Mucosa of descending colon (tissue), 3 donors: ENCODE measurements at regions not wholly inside any gene's neighbourhood (a gene's known extent, or its start where the extent isn't known, plus 50 kb on each side); places are given as distances from the start of the nearest gene placed in this dataset.

Experiments used
- ATAC-seq: fragments of 200-7000 bp; cut with Tn5 transposase; one replicate; pipeline ENCODE4 v1.9.1; 2020; ENCODE audit warnings: mild to moderate bottlenecking, moderate library complexity
- DNase-seq, 3 donors: peaks; one replicate each; pipeline ENCODE4 v3.0.0-alpha.2; 2020
- H3K36me3 ChIP-seq: fragments of 200-600 bp; one replicate; pipeline ENCODE4 v1.8.0; 2021; ENCODE audit warnings: low read depth, mild to moderate bottlenecking
- H3K4me1 ChIP-seq: fragments of 200-600 bp; one replicate; pipeline ENCODE4 v1.8.0; 2021; ENCODE audit warnings: low read depth, mild to moderate bottlenecking
- H3K4me3 ChIP-seq: fragments of 200-600 bp; one replicate; pipeline ENCODE4 v1.8.0; 2021; ENCODE audit warnings: mild to moderate bottlenecking
- H3K9me3 ChIP-seq: fragments of 200-600 bp; one replicate; pipeline ENCODE4 v1.8.0; 2021; ENCODE audit warnings: mild to moderate bottlenecking
- intact Hi-C, 2 donors: fragments of 100-400 bp; cut with DNase I in 1 of 2; cut with micrococcal nuclease in 1 of 2; formaldehyde crosslinking; loops; one replicate each; pipeline versions ENCODE4 v1.11.0 to v1.11.1; 2022; cut with DNase I, micrococcal nuclease
- TF ChIP-seq, protein P1 (sequence below): fragments of 200-600 bp; IDR thresholded peaks from one replicate; pipeline ENCODE4 v1.8.0; 2022; ENCODE audit warnings: antibody characterized with exemption, mild to moderate bottlenecking
- donor health status: DM: no; HTN: no; CAD: no; lungs with moderate emphysema.
- donor health status: DM: no; HTN: no; CAD: no.
- donor health status: DM: no; HTN: yes; CAD: no.

DNA sequence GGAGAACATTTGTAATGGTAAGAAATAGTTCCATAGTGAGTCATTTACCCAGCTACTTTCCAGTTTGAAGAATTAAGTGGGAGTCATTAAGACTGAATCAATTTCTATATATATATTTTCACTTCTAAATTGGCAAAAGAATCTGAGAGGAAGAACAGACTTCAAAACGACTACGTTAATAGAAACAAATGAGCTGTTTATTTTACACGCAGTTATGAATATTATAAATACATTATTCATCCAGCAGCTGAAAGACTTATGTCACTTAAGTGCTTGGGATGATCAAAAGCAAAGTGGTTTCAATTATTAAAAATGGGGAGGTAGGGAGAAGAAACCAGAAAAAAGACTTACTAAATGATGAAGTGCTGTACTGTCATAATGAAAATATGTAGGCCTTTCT is 260.5 kb upstream of the DDX53 start:
- Histone ChIP-seq H3K4me3 (no peak overlapping the region), H3K9me3 (no peaks in the 10 kb centered on the region), H3K4me1 (no peaks in the 10 kb centered on the region), H3K36me3 (no peaks in the 10 kb centered on the region)
- ATAC-seq (no peak), DNase-seq (no peak)
- intact Hi-C loops, result no loop called here
- TF ChIP-seq, protein P1, sequence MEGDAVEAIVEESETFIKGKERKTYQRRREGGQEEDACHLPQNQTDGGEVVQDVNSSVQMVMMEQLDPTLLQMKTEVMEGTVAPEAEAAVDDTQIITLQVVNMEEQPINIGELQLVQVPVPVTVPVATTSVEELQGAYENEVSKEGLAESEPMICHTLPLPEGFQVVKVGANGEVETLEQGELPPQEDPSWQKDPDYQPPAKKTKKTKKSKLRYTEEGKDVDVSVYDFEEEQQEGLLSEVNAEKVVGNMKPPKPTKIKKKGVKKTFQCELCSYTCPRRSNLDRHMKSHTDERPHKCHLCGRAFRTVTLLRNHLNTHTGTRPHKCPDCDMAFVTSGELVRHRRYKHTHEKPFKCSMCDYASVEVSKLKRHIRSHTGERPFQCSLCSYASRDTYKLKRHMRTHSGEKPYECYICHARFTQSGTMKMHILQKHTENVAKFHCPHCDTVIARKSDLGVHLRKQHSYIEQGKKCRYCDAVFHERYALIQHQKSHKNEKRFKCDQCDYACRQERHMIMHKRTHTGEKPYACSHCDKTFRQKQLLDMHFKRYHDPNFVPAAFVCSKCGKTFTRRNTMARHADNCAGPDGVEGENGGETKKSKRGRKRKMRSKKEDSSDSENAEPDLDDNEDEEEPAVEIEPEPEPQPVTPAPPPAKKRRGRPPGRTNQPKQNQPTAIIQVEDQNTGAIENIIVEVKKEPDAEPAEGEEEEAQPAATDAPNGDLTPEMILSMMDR, result no peak

DNA sequence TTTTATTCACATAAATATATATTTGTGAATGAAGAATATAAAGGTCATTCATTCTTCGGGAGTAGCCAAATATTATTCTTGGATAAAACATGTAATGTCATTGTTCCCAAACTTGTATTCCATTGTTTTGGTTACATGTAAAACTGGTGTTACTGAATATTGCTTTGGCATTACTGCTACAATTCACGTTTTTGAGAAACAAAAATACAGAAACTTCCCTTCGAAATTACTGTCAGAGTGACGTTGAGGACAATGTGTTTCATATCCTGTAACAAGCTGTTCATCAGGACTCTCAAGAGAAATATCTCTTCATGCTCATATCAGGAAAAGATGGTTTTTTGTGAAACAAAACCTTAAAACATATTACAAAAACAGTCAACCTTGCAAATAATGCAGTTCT is 258.9 kb upstream of the DDX53 start:
- H3K4me1 ChIP-seq, result no peaks in the 10 kb centered on the region
- no peak for ATAC-seq
- DNase-seq, result no peak
- intact Hi-C loops, result no loop called here
- no peaks in the 10 kb centered on the region for H3K36me3 ChIP-seq
- H3K4me3 ChIP-seq, result no peak overlapping the region
- no peaks in the 10 kb centered on the region for H3K9me3 ChIP-seq
- TF ChIP-seq, protein P1, result no peak

DNA sequence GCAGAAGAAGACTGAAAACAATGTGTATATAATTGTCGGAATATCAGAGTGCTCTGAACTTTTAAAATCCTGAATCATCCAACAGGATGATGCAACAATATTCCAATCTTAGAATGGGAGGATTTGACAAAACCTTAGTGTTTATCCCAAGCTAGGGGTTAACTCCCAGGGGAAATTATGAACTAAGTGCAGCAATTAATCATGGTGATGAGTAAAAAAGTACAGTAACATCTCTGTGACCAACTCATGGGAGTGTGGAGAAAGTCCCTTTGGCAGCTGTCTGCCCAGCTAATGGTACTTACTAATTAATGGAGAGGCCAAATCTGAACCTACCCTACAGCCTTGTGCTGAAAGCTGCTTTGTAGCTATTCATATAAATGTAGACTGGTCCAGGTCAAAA is 257.6 kb upstream of the DDX53 start:
- TF ChIP-seq, protein P1, result no peak
- no peaks in the 10 kb centered on the region for H3K4me1 ChIP-seq
- no peaks in the 10 kb centered on the region for H3K36me3 ChIP-seq
- intact Hi-C loops, result no loop called here
- no peak overlapping the region for H3K4me3 ChIP-seq
- DNase-seq, result no peak
- ATAC-seq, result no peak
- H3K9me3 ChIP-seq, result no peaks in the 10 kb centered on the region

DNA sequence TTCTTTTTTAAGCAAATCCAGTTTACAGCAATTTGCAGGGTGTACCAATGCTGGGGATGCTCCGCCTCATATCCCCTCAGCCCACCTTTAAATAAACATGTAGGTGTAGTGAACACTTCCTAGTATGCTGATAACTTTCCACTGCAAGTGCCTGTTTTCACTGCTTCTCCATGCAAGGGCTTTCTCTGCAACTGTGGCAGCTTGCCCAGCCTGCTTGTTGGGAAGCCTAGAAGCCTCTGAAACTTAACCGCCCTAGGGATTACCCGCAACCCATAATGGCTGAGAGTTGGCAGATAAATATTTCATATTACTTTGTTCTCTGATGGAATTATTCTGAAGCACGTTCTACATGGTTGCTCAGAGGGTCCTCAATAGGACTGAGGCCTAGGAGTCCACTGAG is 253.7 kb upstream of the DDX53 start:
- Histone ChIP-seq H3K9me3 (no peaks in the 10 kb centered on the region), H3K36me3 (no peaks in the 10 kb centered on the region), H3K4me3 (no peak overlapping the region), H3K4me1 (no peaks in the 10 kb centered on the region)
- intact Hi-C loops, result no loop called here
- TF ChIP-seq, protein P1, result no peak
- no peak for ATAC-seq
- DNase-seq, result no peak

DNA sequence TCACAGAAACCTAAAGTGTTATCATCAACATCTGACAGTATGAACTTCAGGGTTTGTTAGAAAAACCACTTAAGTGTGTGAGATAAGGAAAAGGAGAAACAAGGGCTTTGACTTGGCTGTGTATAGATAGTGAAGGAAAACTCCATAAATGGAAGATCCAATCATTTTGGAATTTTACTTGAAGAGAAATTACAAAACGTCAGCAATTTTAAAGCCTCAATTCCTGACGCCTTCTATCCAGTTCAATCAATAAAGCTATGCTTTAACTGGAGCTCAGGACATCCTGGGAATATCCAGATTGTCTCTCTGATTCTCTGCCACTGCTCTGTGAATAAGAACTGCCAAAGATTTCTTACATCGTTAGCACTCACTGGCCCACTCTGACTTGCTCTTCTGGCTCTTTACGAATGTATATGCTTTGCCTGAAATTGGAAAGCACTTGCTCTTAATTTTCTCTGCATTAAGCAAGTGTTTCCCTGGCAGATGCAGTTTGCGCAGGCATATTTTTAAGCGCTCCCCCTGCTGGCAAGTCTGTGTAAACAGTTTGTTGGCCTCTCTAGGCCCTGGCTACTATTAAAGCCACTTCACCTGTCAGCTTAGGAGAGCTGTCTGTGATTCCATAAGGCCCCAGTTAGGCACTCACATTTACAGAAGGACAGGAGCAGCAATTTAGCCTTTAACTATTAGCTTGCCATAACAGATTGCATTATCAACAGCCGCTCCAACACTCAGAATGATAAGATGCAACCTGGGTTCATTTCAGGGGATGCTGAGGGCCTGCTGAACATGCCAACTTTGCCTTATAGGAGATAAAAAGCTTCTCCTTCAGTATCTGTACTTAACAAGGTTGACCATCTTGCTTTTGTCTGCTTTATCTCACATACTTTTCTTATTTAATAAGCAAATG is 251.4 kb upstream of the DDX53 start:
- TF ChIP-seq, protein P1, result no peak
- ATAC-seq (peak; percentile 68), DNase-seq (peak in 2 of 3 donors; percentile 27 to 37)
- Histone ChIP-seq H3K36me3 (no peaks in the 10 kb centered on the region), H3K4me1 (no peaks in the 10 kb centered on the region), H3K4me3 (no peak overlapping the region), H3K9me3 (no peaks in the 10 kb centered on the region)
- intact Hi-C loops, result no loop called here
